Activated CD4-positive, alpha-beta T cell treated with anti-CD3 and anti-CD28 coated beads, Interleukin-2, Interleukin-6, amounts not matched to agents 100 ng/mL and 50 ng/mL, durations not matched to agents 16 hours and 8 hours (primary cell): ENCODE measurements at regions not wholly inside any gene's neighbourhood (a gene's known extent, or its start where the extent isn't known, plus 50 kb on each side); places are given as distances from the start of the nearest gene placed in this dataset.

Source experiments
- DNase-seq: peaks from one replicate; pipeline ENCODE4 v3.0.0-alpha.2; 2020

DNA sequence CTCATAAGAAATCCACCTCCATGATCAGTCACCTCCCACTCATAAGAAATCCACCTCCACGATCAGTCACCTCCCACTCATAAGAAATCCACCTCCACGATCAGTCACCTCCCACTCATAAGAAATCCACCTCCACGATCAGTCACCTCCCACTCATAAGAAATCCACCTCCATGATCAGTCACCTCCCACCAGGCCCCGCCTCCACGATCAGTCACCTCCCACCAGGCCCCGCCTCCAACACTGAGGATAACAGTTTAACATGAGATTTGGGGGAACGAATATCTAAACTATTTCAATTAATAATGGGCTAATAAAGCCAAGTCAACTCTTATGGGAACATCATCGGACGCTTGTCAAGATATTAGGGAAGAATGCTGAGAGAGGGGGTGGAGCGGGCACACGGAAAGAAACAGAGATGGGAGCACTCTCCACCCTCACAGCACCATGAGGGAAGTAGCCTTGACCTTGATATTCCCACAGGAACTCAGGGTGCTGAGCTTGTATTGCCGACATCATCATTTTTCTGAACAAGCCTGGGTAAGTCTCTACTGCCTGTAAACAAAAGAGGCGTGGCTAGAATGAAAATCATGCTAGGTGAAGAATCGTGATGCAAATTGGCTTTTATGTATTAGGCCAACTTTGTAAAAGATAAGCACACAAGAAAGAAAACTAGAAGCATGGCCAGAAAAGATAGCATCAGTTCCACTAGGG, 303.5 kb upstream of the KLF6 start:
- no peak for DNase-seq

- no peak for DNase-seq
These were observed 301.3 kb upstream of the KLF6 start for GRCh38 chr10:4086131-4086898.

DNA sequence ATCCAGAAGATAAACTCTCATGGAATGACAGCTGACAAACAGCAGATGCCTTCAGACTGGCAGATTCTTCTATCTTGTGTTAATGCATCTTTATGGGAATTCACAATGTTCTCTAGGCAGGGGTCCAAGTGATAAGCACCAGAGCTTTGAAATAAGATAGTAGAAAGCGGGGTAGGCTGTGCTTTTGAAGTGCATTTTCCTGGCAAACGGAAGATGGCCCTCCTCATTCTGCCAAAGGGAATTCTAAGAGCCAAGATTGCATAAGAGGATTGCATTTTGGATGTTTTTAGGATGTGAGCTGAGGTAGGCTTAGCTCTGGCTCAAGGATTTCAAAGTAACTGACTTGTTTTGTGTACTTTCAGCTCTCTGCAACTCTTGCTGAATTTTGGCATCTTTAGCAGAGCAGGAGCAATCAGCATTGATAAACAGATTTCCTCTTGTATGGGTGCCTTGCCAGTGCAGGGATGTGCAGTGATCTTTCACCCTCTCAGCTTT, 298.5 kb upstream of the KLF6 start:
- DNase-seq: no peak

DNA sequence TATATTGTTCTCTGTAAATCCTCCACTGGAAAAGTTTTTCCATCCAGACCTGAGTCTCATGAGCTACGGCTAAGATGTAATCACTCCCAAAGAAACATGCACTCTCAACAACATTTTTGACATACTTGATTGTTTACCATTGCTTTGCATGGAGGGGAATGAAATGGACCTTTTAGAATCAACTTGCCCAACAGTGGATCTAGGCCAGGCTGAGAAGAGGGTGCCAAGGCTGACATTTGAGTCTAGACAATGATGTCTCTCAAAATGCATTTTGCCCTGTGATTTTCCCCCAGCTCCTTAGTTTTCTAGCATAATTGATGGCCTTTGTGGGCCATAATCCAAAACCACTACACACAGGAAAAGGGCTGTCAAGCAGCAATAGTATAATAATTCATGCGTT, 297.9 kb upstream of the KLF6 start:
- DNase-seq: no peak

DNA sequence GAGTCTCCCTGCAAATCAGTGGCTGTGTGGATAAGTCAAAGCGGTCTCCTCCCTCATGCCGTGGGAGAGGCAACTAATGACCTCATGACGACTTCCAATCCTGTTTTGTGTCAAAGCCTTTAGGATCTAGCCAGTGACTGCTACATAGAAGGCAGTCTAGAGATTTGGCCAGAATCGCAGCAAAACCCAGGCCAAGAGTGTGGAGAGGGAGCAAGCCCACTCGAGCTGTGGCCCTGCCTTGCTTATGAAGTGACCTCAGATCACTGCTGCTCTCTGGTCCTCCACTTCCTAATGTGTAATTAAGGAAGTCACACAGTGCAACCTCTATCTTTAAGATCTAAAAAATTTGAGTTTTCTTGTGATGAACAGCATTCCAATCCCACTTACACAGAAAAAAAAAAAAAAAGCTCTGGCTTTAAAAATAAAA, 296.7 kb upstream of the KLF6 start:
- no peak for DNase-seq

DNA sequence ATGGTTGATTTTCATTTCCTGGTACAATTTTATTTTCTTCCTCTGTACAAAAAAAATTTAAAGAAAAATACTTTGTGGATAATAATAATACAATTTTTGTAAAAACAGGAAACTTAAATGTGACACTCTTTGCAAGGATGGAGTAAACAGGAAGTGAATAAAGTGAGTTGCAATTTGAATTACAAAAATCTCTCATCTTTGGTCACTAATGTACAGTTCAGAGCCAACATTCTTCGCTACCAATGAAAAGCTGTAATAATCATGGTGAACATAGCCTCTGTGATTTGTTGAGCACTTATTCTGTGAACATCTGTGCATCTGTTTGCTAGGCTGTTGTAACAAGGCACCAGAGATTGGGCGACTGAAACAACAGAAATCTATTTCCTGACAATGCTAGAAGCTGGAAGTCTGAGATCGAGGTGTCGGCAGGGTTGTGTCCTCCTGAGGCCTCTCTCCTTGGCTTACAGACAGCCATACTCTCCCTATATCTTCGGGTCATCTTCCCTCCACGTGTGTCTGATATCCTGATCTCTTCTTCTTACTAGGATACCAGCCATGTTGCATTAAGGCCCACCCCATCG, 295.3 kb upstream of the KLF6 start:
- DNase-seq: no peak

DNA sequence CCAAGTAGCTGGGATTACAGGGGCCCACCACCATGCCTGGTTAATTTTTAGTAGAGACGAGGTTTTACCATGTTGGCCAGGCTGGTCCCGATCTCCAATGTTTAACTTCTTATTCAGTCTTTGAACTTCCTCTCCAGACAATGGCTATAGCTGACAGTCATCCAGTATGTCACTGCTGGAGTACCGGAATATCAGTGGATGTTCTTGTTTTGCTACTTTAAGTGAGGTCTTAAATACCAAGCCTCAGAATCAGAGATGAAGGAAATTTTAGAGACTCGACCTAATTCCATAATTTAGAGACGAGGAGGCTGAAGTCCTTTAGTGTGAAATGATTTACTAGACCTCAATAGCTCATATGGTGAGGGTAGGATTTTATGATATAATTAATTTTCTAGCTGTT, 294.8 kb upstream of the KLF6 start:
- DNase-seq: no peak

GRCh38 chr10:4077804-4078203, 292.8 kb upstream of the KLF6 start:
- DNase-seq: no peak

GRCh38 chr10:4076983-4077382, 292.0 kb upstream of the KLF6 start:
- DNase-seq: no peak

DNA sequence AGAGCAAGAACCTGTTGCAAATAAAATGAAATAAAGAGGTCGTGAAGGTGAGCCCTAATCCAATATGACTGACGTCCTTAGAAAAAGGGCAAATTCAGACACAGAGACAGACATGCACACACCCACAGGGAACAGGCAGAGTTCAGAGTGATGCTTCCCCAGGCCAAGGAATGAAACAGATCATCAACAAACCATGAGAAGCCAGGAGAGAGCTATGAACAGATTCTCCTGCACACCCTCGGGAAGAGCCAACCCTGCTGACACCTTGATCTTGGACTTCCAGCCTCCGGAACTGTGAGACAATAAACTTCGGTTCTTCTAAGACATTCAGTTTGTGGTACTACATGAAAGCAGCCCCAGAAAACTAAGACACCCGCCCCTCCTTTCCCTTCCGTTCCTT, 290.4 kb upstream of the KLF6 start:
- DNase-seq: no peak

DNA sequence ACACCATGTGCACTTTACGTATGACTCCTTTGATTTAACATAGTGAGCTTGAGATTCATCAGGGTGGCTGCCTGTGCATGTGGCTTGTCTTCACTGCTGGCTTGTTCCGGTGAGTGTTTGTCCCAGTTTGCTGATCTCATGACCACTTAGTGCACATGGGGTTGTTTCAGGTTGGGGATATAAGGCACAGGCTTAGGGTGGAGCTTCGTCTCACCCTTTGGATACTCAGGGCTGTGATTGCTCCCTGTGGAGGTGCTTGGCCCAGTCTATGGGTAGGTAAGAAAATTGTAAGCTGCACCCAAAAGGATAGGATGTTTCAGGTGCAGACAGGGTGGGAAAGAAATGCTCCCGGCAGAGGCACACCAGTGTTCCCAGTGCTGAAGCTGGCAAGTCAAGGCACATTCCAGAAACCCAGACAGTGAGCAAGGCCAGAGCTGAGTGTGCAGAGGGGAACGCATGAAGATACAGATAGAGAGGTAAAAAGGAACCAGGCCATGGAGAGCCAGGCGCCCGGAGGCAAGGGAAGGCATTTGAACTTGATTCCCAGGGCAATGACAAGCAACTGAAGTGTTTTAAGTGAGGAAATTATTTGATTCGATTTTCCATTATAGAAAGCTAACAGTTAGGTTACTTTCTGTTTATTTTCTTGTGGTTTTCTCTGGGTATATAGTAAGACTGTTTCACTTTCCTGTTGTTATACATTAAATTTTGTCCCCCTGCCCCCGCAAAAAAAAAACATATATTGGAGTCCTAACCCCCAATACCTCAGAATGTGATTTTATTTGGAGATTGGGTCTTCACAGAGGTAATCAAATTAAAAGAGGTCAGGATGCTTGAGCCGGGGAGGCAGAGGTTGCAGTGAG, 289.8 kb upstream of the KLF6 start:
- DNase-seq: no peak

GRCh38 chr10:4073912-4074311, 288.9 kb upstream of the KLF6 start:
- DNase-seq: no peak

DNA sequence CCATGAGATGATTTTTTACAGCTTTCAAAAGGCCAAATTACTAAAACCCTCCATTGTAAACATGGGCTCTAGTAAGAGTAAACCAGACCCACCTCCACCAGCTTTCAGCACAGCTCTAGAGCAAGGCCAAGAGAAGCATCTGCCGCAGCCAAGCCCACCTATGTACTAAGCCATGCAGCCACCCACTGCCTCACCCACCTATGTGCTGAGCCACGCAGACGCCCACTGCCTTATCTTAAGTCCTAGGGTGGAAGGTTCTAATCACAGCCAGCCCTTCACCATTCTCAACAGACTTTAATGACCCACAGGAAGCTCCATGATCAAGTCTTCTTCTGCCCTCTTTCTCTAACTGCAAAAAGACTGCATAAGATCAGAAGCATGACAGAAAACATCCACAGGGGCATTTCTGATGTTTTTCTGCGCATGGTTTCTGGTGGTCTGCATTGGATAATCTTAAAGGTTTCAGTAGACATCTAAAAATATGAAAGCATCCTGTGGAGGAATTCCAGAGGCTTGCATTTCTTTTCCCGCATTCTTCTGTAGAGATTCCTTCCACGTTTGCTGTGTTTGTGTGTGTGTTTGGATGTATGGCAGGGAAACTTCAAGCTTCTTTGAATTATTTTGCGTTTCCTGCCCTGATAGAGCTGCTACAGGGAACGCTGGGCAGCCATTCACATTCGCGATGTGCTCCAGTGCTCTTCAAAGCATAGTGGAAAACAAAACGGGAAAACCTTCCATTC, 286.1 kb upstream of the KLF6 start:
- no peak for DNase-seq

DNA sequence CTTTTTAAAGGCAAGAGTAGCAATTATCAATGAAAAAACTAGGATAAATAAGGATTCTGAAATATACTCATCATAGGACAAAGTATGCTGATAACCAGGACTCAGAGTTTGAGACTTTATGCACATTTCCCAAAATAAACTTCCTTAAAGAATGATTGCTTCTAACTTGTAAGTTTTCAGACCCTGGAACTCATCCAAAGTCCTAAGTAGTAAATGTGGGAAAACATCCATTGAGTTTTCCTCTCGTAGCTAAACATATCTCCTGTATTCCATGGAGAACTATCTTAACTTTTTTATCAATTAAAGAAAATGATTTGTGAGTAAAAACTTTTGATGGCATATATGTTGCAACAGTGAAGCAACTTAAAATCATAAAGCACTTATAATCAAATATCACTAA, 285.2 kb upstream of the KLF6 start:
- no peak for DNase-seq

GRCh38 chr10:4069491-4069890, 284.5 kb upstream of the KLF6 start:
- DNase-seq: no peak

DNA sequence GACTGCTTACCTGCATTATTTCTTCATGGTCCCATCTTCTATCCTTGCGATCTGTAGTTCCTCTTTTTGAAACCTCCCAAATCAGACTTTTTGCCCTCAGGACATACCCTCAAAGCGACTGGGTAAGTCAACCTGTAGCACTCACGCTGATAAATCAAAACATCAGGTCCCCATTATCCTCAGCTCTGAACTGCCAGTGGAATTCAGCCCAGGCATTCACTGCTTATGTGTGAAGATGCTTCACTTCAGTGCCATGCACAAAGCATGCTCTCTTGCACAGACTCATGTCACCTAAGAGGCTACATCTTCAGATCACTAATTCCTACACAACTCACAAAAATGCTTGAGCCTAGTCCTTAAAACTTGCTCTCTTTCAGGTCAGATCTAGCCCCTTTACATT, 283.6 kb upstream of the KLF6 start:
- no peak for DNase-seq

GRCh38 chr10:4067931-4068561, 283.0 kb upstream of the KLF6 start:
- no peak for DNase-seq

DNA sequence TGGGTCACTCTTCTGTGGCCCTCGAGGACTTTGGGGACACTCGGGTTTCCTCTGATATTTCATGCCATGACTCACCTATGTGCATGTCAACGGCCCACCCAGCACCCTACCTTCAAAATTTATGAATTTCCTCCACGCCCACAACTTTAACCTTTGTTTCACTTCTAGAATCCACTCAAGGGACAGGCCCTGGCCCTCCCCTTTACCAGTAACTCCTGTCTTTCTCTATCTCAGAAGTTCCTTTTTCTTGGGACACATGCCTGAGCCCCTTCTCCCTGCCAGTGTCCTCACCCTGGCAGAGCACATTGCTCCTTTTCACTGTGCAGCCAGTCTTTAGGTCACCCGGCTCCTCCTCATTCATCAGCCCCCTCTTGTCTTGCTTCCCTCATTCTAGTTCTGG, 282.5 kb upstream of the KLF6 start:
- DNase-seq: peak; percentile 15

DNA sequence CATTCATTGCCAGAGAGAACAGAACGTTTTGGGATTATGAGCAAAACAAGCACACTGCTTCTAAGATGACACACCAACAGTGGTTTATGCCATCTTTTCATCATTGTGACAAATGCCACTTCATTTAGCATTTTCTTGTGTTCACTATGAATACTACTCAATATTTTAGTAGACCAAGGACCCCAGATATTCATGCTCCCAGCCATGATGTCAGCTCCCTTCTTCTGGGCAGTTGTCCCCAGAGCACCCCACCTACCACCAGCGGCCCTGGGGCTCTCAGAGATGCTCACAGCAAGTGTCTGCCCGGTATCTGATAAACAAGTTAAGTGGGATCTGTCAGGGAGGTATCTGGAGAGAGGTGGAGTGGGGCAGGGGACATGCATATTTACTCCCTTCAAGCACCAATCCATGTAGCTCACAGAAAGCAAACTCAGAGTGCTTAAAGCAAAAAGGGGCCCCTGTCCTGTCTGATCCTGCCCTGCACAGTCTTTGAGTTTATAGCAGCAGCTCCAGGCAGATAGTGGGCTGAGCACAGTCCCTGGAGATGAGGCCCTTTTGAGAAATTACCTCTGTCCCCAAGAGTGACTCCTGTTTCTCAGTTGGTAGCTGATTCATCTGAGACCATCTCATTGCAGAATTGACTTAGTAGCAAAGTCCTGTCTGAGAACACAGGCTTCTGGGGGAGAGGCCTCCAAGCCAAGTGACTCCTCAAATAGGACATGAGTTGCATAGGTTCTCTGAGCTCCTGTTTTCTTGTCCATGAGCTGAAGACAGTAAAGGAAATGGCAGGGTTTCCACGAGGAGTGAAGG, 281.8 kb upstream of the KLF6 start:
- DNase-seq: peak; percentile 51

GRCh38 chr10:4064489-4064888, 279.5 kb upstream of the KLF6 start:
- no peak for DNase-seq

DNA sequence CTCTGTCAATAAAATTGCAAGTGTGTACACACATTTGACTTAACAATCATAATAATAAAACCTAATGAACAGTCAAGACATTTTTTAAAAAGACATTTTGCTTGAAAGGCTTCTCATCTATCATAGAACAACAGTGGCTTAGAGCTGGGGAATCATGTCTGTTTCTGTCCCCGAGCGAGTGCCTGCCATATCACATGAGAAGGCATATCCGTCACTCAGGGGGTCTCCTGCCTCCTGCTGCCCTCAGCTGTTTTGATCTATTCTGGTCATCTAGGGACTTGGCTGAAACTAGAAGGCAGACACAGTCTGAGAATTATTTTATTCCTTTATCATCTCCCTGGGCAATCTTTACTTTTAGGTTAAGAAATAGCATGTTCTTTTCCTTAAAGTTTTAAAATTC, 278.7 kb upstream of the KLF6 start:
- no peak for DNase-seq
